ENCODE measurements at regions not wholly inside any gene's neighbourhood (a gene's known extent, or its start where the extent isn't known, plus 50 kb on each side); places are given as distances from the start of the nearest gene placed in this dataset.

- no peaks in the 10 kb centered on the region for H3K27me3 ChIP-seq (ENCODE audit: control insufficient read depth, insufficient read depth, low read length)
- 80% methylated on average over 2 of the region's 3 CpGs for WGBS (ENCODE audit: insufficient coverage, low lambda C conversion rate)
- peaks cover 3% of the 10 kb centered on the region for H3K9me3 ChIP-seq (ENCODE audit: control insufficient read depth, low read depth, low read length)
- DNase-seq = no peak
- H3K4me3 ChIP-seq (ENCODE audit: low read length) = no peak overlapping the region
- H3K4me1 ChIP-seq (ENCODE audit: control insufficient read depth, insufficient read depth, low read length) = no peaks in the 10 kb centered on the region
- H3K36me3 ChIP-seq (ENCODE audit: control insufficient read depth, insufficient read depth, low read length) = no peaks in the 10 kb centered on the region
- no peak overlapping the region for H3K27ac ChIP-seq (ENCODE audit: low read length)
Measured at GRCh38 chr4:4787421-4787820, 72.0 kb upstream of the MSX1 start.

- no peak overlapping the region for H3K4me3 ChIP-seq (ENCODE audit: low read length)
- H3K9me3 ChIP-seq (ENCODE audit: control insufficient read depth, low read depth, low read length) = no peaks in the 10 kb centered on the region
- no peak for DNase-seq
- no peak overlapping the region for H3K27ac ChIP-seq (ENCODE audit: low read length)
- H3K27me3 ChIP-seq (ENCODE audit: control insufficient read depth, insufficient read depth, low read length) = no peaks in the 10 kb centered on the region
- no peaks in the 10 kb centered on the region for H3K4me1 ChIP-seq (ENCODE audit: control insufficient read depth, insufficient read depth, low read length)
- H3K36me3 ChIP-seq (ENCODE audit: control insufficient read depth, insufficient read depth, low read length) = no peaks in the 10 kb centered on the region
- WGBS (ENCODE audit: insufficient coverage, low lambda C conversion rate) = no CpG with 5 or more reads among the region's 5 CpGs
Measured at GRCh38 chr4:4784379-4784778, 75.1 kb upstream of the MSX1 start.

- WGBS (ENCODE audit: insufficient coverage, low lambda C conversion rate) = no CpG with 5 or more reads among the region's 8 CpGs
- Histone ChIP-seq H3K27ac (ENCODE audit: low read length) (no peak overlapping the region), H3K4me3 (ENCODE audit: low read length) (no peak overlapping the region), H3K9me3 (ENCODE audit: control insufficient read depth, low read depth, low read length) (no peaks in the 10 kb centered on the region), H3K27me3 (ENCODE audit: control insufficient read depth, insufficient read depth, low read length) (no peaks in the 10 kb centered on the region), H3K4me1 (ENCODE audit: control insufficient read depth, insufficient read depth, low read length) (no peaks in the 10 kb centered on the region), H3K36me3 (ENCODE audit: control insufficient read depth, insufficient read depth, low read length) (no peaks in the 10 kb centered on the region)
- DNase-seq = no peak
Measured at GRCh38 chr4:4783847-4784246, 75.6 kb upstream of the MSX1 start.

GRCh38 chr4:4782969-4783368 lies 76.5 kb upstream of the MSX1 start:
- no peak overlapping the region for H3K27ac ChIP-seq (ENCODE audit: low read length)
- no peaks in the 10 kb centered on the region for H3K9me3 ChIP-seq (ENCODE audit: control insufficient read depth, low read depth, low read length)
- no peaks in the 10 kb centered on the region for H3K27me3 ChIP-seq (ENCODE audit: control insufficient read depth, insufficient read depth, low read length)
- no peak overlapping the region for H3K4me3 ChIP-seq (ENCODE audit: low read length)
- WGBS (ENCODE audit: insufficient coverage, low lambda C conversion rate) = 98% methylated on average over 5 of the region's 8 CpGs
- DNase-seq = no peak
- no peaks in the 10 kb centered on the region for H3K36me3 ChIP-seq (ENCODE audit: control insufficient read depth, insufficient read depth, low read length)
- H3K4me1 ChIP-seq (ENCODE audit: control insufficient read depth, insufficient read depth, low read length) = no peaks in the 10 kb centered on the region

- H3K27ac ChIP-seq (ENCODE audit: low read length) = no peak overlapping the region
- no peaks in the 10 kb centered on the region for H3K9me3 ChIP-seq (ENCODE audit: control insufficient read depth, low read depth, low read length)
- no peaks in the 10 kb centered on the region for H3K36me3 ChIP-seq (ENCODE audit: control insufficient read depth, insufficient read depth, low read length)
- no CpG with 5 or more reads among the region's 14 CpGs for WGBS (ENCODE audit: insufficient coverage, low lambda C conversion rate)
- DNase-seq = no peak
- H3K27me3 ChIP-seq (ENCODE audit: control insufficient read depth, insufficient read depth, low read length) = no peaks in the 10 kb centered on the region
- H3K4me1 ChIP-seq (ENCODE audit: control insufficient read depth, insufficient read depth, low read length) = no peaks in the 10 kb centered on the region
- no peak overlapping the region for H3K4me3 ChIP-seq (ENCODE audit: low read length)
Measured at GRCh38 chr4:4781936-4782707, 77.3 kb upstream of the MSX1 start.

- Histone ChIP-seq H3K36me3 (ENCODE audit: control insufficient read depth, insufficient read depth, low read length) (no peaks in the 10 kb centered on the region), H3K27ac (ENCODE audit: low read length) (no peak overlapping the region), H3K27me3 (ENCODE audit: control insufficient read depth, insufficient read depth, low read length) (no peaks in the 10 kb centered on the region), H3K9me3 (ENCODE audit: control insufficient read depth, low read depth, low read length) (no peaks in the 10 kb centered on the region), H3K4me1 (ENCODE audit: control insufficient read depth, insufficient read depth, low read length) (no peaks in the 10 kb centered on the region), H3K4me3 (ENCODE audit: low read length) (no peak overlapping the region)
- WGBS (ENCODE audit: insufficient coverage, low lambda C conversion rate) = 100% methylated on average over 1 of the region's 6 CpGs
- DNase-seq = no peak
Measured at GRCh38 chr4:4780729-4781244, 78.7 kb upstream of the MSX1 start.

- WGBS (ENCODE audit: insufficient coverage, low lambda C conversion rate) = 100% methylated on average over 1 of the region's 8 CpGs
- no peaks in the 10 kb centered on the region for H3K27me3 ChIP-seq (ENCODE audit: control insufficient read depth, insufficient read depth, low read length)
- H3K27ac ChIP-seq (ENCODE audit: low read length) = no peak overlapping the region
- H3K4me1 ChIP-seq (ENCODE audit: control insufficient read depth, insufficient read depth, low read length) = no peaks in the 10 kb centered on the region
- no peak overlapping the region for H3K4me3 ChIP-seq (ENCODE audit: low read length)
- DNase-seq = no peak
- H3K9me3 ChIP-seq (ENCODE audit: control insufficient read depth, low read depth, low read length) = no peaks in the 10 kb centered on the region
- no peaks in the 10 kb centered on the region for H3K36me3 ChIP-seq (ENCODE audit: control insufficient read depth, insufficient read depth, low read length)
Measured at GRCh38 chr4:4779486-4779885, 80.0 kb upstream of the MSX1 start.

- no CpG with 5 or more reads among the region's 2 CpGs for WGBS (ENCODE audit: insufficient coverage, low lambda C conversion rate)
- H3K36me3 ChIP-seq (ENCODE audit: control insufficient read depth, insufficient read depth, low read length) = no peaks in the 10 kb centered on the region
- no peaks in the 10 kb centered on the region for H3K4me1 ChIP-seq (ENCODE audit: control insufficient read depth, insufficient read depth, low read length)
- DNase-seq = no peak
- no peaks in the 10 kb centered on the region for H3K27me3 ChIP-seq (ENCODE audit: control insufficient read depth, insufficient read depth, low read length)
- no peak overlapping the region for H3K4me3 ChIP-seq (ENCODE audit: low read length)
- no peak overlapping the region for H3K27ac ChIP-seq (ENCODE audit: low read length)
- no peaks in the 10 kb centered on the region for H3K9me3 ChIP-seq (ENCODE audit: control insufficient read depth, low read depth, low read length)
Measured at GRCh38 chr4:4779054-4779453, 80.4 kb upstream of the MSX1 start.

GRCh38 chr4:4778554-4778953 lies 80.9 kb upstream of the MSX1 start:
- WGBS (ENCODE audit: insufficient coverage, low lambda C conversion rate) = no CpG with 5 or more reads among the region's 4 CpGs
- Histone ChIP-seq H3K4me3 (ENCODE audit: low read length) (no peak overlapping the region), H3K27me3 (ENCODE audit: control insufficient read depth, insufficient read depth, low read length) (no peaks in the 10 kb centered on the region), H3K9me3 (ENCODE audit: control insufficient read depth, low read depth, low read length) (no peaks in the 10 kb centered on the region), H3K36me3 (ENCODE audit: control insufficient read depth, insufficient read depth, low read length) (no peaks in the 10 kb centered on the region), H3K4me1 (ENCODE audit: control insufficient read depth, insufficient read depth, low read length) (no peaks in the 10 kb centered on the region), H3K27ac (ENCODE audit: low read length) (no peak overlapping the region)
- DNase-seq = no peak

GRCh38 chr4:4776934-4777333 lies 82.5 kb upstream of the MSX1 start:
- DNase-seq = no peak
- Histone ChIP-seq H3K4me3 (ENCODE audit: low read length) (no peak overlapping the region), H3K27me3 (ENCODE audit: control insufficient read depth, insufficient read depth, low read length) (no peaks in the 10 kb centered on the region), H3K27ac (ENCODE audit: low read length) (no peak overlapping the region), H3K9me3 (ENCODE audit: control insufficient read depth, low read depth, low read length) (no peaks in the 10 kb centered on the region), H3K4me1 (ENCODE audit: control insufficient read depth, insufficient read depth, low read length) (no peaks in the 10 kb centered on the region), H3K36me3 (ENCODE audit: control insufficient read depth, insufficient read depth, low read length) (no peaks in the 10 kb centered on the region)
- no CpG with 5 or more reads among the region's 7 CpGs for WGBS (ENCODE audit: insufficient coverage, low lambda C conversion rate)

GRCh38 chr4:4776335-4776734 lies 83.1 kb upstream of the MSX1 start:
- no peak overlapping the region for H3K27ac ChIP-seq (ENCODE audit: low read length)
- H3K36me3 ChIP-seq (ENCODE audit: control insufficient read depth, insufficient read depth, low read length) = no peaks in the 10 kb centered on the region
- H3K9me3 ChIP-seq (ENCODE audit: control insufficient read depth, low read depth, low read length) = no peaks in the 10 kb centered on the region
- H3K4me3 ChIP-seq (ENCODE audit: low read length) = no peak overlapping the region
- no peaks in the 10 kb centered on the region for H3K4me1 ChIP-seq (ENCODE audit: control insufficient read depth, insufficient read depth, low read length)
- no peak for DNase-seq
- H3K27me3 ChIP-seq (ENCODE audit: control insufficient read depth, insufficient read depth, low read length) = no peaks in the 10 kb centered on the region
- WGBS (ENCODE audit: insufficient coverage, low lambda C conversion rate) = 95% methylated on average over 4 of the region's 9 CpGs

All from large intestine (tissue), 3 donors.